Fibroblast of lung (primary cell): ENCODE measurements at regions not wholly inside any gene's neighbourhood (a gene's known extent, or its start where the extent isn't known, plus 50 kb on each side); places are given as distances from the start of the nearest gene placed in this dataset.

Experiments
- EZH2 ChIP-seq: IDR thresholded peaks from 2 replicates; pipeline ENCODE4 v1.5.1; 2012; ENCODE audit warnings: low read length, control low read depth, mild to moderate bottlenecking; ENCODE audit errors: missing control alignments
- TF ChIP-seq, protein P1 (sequence below), 2 donors: IDR thresholded peaks in 1 of 2; conservative IDR thresholded peaks in 1 of 2; 1 replicate in 1 of 2; 2 replicates in 1 of 2; pipeline ENCODE4 v1.5.1; 2011 to 2012; ENCODE audit warnings: low read length in 2 of 2, control low read depth in 1 of 2, inconsistent platforms in 1 of 2, low read depth in 1 of 2, mild to moderate bottlenecking in 1 of 2

DNA sequence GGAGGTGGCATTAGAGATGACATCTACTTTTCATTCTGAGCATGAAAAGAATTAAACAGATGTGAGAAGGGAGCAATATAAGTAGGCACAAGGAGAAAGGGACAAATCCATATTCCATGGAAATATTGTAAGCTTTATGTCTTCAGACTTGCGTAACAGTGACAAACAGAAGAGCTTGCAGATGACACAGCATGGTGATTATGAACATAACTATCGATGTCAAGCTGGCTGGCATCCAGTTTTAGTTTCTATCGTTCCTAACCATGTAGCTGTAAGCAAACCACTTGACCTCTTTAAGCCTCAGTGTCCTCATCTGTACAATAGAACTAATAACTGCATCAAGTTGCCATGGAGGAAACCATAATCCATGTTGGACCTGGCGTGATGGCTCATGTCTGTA, 246.7 kb upstream of the ADRA1B start:
- TF ChIP-seq, protein P1, sequence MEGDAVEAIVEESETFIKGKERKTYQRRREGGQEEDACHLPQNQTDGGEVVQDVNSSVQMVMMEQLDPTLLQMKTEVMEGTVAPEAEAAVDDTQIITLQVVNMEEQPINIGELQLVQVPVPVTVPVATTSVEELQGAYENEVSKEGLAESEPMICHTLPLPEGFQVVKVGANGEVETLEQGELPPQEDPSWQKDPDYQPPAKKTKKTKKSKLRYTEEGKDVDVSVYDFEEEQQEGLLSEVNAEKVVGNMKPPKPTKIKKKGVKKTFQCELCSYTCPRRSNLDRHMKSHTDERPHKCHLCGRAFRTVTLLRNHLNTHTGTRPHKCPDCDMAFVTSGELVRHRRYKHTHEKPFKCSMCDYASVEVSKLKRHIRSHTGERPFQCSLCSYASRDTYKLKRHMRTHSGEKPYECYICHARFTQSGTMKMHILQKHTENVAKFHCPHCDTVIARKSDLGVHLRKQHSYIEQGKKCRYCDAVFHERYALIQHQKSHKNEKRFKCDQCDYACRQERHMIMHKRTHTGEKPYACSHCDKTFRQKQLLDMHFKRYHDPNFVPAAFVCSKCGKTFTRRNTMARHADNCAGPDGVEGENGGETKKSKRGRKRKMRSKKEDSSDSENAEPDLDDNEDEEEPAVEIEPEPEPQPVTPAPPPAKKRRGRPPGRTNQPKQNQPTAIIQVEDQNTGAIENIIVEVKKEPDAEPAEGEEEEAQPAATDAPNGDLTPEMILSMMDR (conservative IDR thresholded peaks at IDR 0.05 in 1 of 2, IDR thresholded peaks at IDR 0.05 in 1 of 2; ENCODE audit: low read depth in 1 of 2, low read length in 2 of 2) = no peak
- no peak for TF ChIP-seq EZH2
